PFSK-1 (cell line): ENCODE measurements at regions not wholly inside any gene's neighbourhood (a gene's known extent, or its start where the extent isn't known, plus 50 kb on each side); places are given as distances from the start of the nearest gene placed in this dataset.

Experiments used
- FOXP2 ChIP-seq: optimal IDR thresholded peaks from 2 replicates; pipeline ENCODE3; 2011; ENCODE audit warnings: borderline replicate concordance, control low read depth, inconsistent platforms; ENCODE audit not compliant: insufficient read depth; ENCODE audit errors: extremely low read length, extremely low read depth
- POLR2AphosphoS5 ChIP-seq: IDR thresholded peaks from 2 replicates; pipeline ENCODE4 v1.6.1; 2012; ENCODE audit warnings: low read depth, mild to moderate bottlenecking, control low read depth, low read length, moderate library complexity
- SIN3A ChIP-seq: IDR thresholded peaks from 2 replicates; pipeline ENCODE4 v1.6.1; 2012; ENCODE audit warnings: mild to moderate bottlenecking, low read length, moderate library complexity, borderline replicate concordance; ENCODE audit not compliant: insufficient read depth
- TAF1 ChIP-seq: IDR thresholded peaks from 2 replicates; pipeline ENCODE4 v1.6.1; 2012; ENCODE audit warnings: low read length, control low read depth, borderline replicate concordance; ENCODE audit not compliant: insufficient read depth
- TF ChIP-seq, protein P1 (sequence below), 2 experiments: IDR thresholded peaks; 2 replicates each; pipeline versions ENCODE4 v1.6.1 to v1.8.0; 2011 to 2012; ENCODE audit warnings: low read depth in 2 of 2, low read length in 2 of 2, control low read depth in 1 of 2, inconsistent platforms in 1 of 2, mild to moderate bottlenecking in 1 of 2, moderate library complexity in 1 of 2; ENCODE audit not compliant: insufficient read depth in 1 of 2

- TF ChIP-seq, protein P1, sequence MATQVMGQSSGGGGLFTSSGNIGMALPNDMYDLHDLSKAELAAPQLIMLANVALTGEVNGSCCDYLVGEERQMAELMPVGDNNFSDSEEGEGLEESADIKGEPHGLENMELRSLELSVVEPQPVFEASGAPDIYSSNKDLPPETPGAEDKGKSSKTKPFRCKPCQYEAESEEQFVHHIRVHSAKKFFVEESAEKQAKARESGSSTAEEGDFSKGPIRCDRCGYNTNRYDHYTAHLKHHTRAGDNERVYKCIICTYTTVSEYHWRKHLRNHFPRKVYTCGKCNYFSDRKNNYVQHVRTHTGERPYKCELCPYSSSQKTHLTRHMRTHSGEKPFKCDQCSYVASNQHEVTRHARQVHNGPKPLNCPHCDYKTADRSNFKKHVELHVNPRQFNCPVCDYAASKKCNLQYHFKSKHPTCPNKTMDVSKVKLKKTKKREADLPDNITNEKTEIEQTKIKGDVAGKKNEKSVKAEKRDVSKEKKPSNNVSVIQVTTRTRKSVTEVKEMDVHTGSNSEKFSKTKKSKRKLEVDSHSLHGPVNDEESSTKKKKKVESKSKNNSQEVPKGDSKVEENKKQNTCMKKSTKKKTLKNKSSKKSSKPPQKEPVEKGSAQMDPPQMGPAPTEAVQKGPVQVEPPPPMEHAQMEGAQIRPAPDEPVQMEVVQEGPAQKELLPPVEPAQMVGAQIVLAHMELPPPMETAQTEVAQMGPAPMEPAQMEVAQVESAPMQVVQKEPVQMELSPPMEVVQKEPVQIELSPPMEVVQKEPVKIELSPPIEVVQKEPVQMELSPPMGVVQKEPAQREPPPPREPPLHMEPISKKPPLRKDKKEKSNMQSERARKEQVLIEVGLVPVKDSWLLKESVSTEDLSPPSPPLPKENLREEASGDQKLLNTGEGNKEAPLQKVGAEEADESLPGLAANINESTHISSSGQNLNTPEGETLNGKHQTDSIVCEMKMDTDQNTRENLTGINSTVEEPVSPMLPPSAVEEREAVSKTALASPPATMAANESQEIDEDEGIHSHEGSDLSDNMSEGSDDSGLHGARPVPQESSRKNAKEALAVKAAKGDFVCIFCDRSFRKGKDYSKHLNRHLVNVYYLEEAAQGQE (IDR thresholded peaks at IDR 0.05; ENCODE audit: insufficient read depth in 1 of 2, low read depth in 2 of 2, low read length in 2 of 2) = no peak
- TF ChIP-seq POLR2AphosphoS5 = no peak
- TF ChIP-seq TAF1 = no peak
- TF ChIP-seq SIN3A = no peak
- no peak for TF ChIP-seq FOXP2
Measured at GRCh38 chr7:41559426-41559825, 143.5 kb downstream of the INHBA start.

GRCh38 chr7:41554481-41554880, 148.4 kb downstream of the INHBA start:
- TF ChIP-seq, protein P1 (IDR thresholded peaks at IDR 0.05; ENCODE audit: insufficient read depth in 1 of 2, low read depth in 2 of 2, low read length in 2 of 2) = no peak
- no peak for TF ChIP-seq TAF1

DNA sequence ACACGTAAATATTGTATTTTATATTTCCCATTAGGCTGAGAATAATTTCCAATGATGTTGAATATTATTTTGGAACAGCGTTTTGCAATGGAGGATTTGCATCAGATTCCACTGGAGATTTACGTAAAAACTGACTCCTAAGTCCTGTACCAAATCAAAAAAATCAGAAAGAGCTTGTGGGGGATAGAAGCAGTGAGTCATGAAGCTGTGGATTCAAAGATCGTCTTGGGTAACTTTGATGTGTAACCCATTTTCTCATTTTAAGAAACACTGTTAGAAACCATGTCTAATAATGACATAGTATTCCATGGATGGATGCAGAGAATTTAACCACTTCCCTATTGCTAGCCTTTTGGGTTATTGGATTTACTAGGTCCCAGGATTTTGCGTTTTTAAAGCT, 158.6 kb downstream of the INHBA start:
- TF ChIP-seq SIN3A (no peak), FOXP2 (no peak), TAF1 (no peak), POLR2AphosphoS5 (no peak)
- TF ChIP-seq, protein P1 (IDR thresholded peaks at IDR 0.05; ENCODE audit: insufficient read depth in 1 of 2, low read depth in 2 of 2, low read length in 2 of 2) = no peak

DNA sequence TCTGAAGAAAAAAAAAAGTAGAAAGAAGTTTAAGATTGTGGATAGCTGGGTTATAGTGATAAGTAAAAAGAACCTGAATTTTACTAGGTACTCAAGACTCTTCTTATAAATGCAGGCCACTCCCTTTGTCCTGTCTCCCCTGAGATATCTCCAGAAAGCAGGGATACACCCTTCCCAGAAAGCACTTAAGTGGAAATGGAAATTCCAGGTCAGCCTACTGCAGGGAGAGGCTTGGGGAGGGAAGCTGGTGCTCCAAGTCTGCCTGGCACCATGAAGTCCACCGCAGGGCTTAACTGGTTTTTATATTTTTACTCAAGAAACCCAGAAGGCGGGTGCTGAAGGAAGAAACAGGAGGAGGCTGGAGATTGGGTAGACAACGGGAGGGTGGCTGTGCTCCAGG, 162.3 kb downstream of the INHBA start:
- TF ChIP-seq, protein P1 (IDR thresholded peaks at IDR 0.05; ENCODE audit: insufficient read depth in 1 of 2, low read depth in 2 of 2, low read length in 2 of 2) = no peak

DNA sequence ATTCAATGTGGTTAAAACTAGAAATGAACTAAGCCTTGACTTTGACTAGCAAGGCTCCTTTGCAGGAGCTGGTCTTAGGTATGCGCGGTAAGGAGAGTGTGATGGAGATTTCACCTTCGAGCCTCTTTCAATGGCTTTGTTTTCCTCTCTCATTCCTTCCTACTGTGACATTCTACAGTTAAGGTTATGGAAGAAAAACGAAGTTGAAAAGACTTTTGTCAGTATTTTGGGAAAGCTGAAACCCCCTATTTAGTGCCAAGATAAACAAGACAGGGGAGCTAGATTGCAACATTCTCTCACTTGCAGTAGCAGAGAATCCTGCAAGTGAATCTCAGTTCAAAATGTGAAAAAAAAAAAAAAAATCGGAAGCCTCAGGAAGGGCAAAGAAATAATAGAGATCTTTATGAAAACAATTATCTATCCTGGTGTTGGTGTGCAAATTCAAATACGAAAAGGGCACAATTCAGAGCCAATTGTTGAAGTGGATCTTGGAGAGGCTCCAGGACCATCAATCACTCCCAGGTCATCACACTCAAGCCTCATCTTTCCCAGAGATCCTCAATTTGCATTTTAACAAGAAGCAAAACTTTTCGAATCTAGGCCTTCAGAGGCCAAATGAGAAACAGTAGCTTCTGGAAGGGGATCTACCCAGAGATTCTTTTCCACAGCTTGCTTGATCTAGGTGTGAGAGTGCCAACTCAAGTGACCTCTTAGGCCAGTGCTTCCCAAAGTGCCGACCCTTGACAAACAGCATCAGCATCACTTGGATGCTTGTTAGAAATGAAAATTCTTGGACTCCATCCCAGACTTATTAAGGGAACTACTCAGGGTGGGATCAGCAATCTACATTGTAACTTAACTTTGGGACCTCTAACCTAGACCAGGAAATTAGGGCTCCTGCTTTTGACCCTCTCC, 163.8 kb downstream of the INHBA start:
- no peak for TF ChIP-seq SIN3A
- TF ChIP-seq TAF1 = no peak
- no peak for TF ChIP-seq POLR2AphosphoS5
- TF ChIP-seq, protein P1 (IDR thresholded peaks at IDR 0.05; ENCODE audit: insufficient read depth in 1 of 2, low read depth in 2 of 2, low read length in 2 of 2) = no peak
- no peak for TF ChIP-seq FOXP2
